Embryonic facial prominence (tissue), 1 donor: ENCODE measurements at regions not wholly inside any gene's neighbourhood (a gene's known extent, or its start where the extent isn't known, plus 50 kb on each side); places are given as distances from the start of the nearest gene placed in this dataset.

ENCODE experiments used
- DNase-seq: peaks from one replicate; pipeline ENCODE4 v3.0.0-alpha.2; 2016; ENCODE audit errors: extremely low spot score

GRCh38 chr13:43984292-43984691 is 104.6 kb downstream of the LACC1 start:
- no peak for DNase-seq

GRCh38 chr13:43985422-43986072 is 105.8 kb downstream of the LACC1 start:
- no peak for DNase-seq

- DNase-seq: no peak
Observed at GRCh38 chr13:43986421-43986981, 106.8 kb downstream of the LACC1 start.

GRCh38 chr13:43988302-43988701 is 108.6 kb downstream of the LACC1 start:
- no peak for DNase-seq

GRCh38 chr13:43990021-43990420 is 110.3 kb downstream of the LACC1 start:
- DNase-seq: no peak

- no peak for DNase-seq
Observed at GRCh38 chr13:43990829-43991228, 111.1 kb downstream of the LACC1 start.

- no peak for DNase-seq
Observed at GRCh38 chr13:43991773-43992201, 112.1 kb downstream of the LACC1 start.

- DNase-seq: no peak
Observed at GRCh38 chr13:43992211-43992610, 112.5 kb downstream of the LACC1 start.

- no peak for DNase-seq
Observed at GRCh38 chr13:43994999-43995859, 115.5 kb downstream of the LACC1 start.

GRCh38 chr13:43996221-43996620 is 116.5 kb downstream of the LACC1 start:
- DNase-seq: no peak

GRCh38 chr13:44003481-44003880 is 123.8 kb downstream of the LACC1 start:
- DNase-seq: no peak

- no peak for DNase-seq
Observed at GRCh38 chr13:44004878-44005277, 125.2 kb downstream of the LACC1 start.

- no peak for DNase-seq
Observed at GRCh38 chr13:44007451-44007850, 127.7 kb downstream of the LACC1 start.

- no peak for DNase-seq
Observed at GRCh38 chr13:44011036-44011435, 131.3 kb downstream of the LACC1 start.

- no peak for DNase-seq
Observed at GRCh38 chr13:44012910-44013757, 133.4 kb downstream of the LACC1 start.

- no peak for DNase-seq
Observed at GRCh38 chr13:44013758-44014291, 134.1 kb downstream of the LACC1 start.

- no peak for DNase-seq
Observed at GRCh38 chr13:44014501-44014900, 134.8 kb downstream of the LACC1 start.

- DNase-seq: no peak
Observed at GRCh38 chr13:44015118-44015517, 135.4 kb downstream of the LACC1 start.

- no peak for DNase-seq
Observed at GRCh38 chr13:44015811-44016210, 136.1 kb downstream of the LACC1 start.

- DNase-seq: no peak
Observed at GRCh38 chr13:44017756-44018309, 138.1 kb downstream of the LACC1 start.

GRCh38 chr13:44019651-44020050 is 139.9 kb downstream of the LACC1 start:
- no peak for DNase-seq
